D721Med (cell line): ENCODE measurements at regions not wholly inside any gene's neighbourhood (a gene's known extent, or its start where the extent isn't known, plus 50 kb on each side); places are given as distances from the start of the nearest gene placed in this dataset.
A peak's percentile ranks its signal among the peaks of the same experiment; 100 is the strongest.

Source experiments
- DNase-seq: peaks from one replicate; pipeline ENCODE4 v3.0.0; 2011; ENCODE audit warnings: low spot score; ENCODE audit not compliant: insufficient read length
- FAIRE-seq: peaks from 2 replicates; lab custom pipeline; 2011; peaks lifted over from hg19 to GRCh38; lab: Jason Lieb, UNC
- CTCF ChIP-seq: IDR thresholded peaks from 2 replicates; pipeline ENCODE4 v1.5.1; 2012; ENCODE audit warnings: mild to moderate bottlenecking, control low read depth; ENCODE audit not compliant: insufficient read depth; ENCODE audit errors: missing control alignments

- TF ChIP-seq CTCF: no peak
- FAIRE-seq: no peak
- DNase-seq: no peak
Observed at GRCh38 chr7:49137978-49138377, 213.6 kb downstream of the CDC14C start.

DNA sequence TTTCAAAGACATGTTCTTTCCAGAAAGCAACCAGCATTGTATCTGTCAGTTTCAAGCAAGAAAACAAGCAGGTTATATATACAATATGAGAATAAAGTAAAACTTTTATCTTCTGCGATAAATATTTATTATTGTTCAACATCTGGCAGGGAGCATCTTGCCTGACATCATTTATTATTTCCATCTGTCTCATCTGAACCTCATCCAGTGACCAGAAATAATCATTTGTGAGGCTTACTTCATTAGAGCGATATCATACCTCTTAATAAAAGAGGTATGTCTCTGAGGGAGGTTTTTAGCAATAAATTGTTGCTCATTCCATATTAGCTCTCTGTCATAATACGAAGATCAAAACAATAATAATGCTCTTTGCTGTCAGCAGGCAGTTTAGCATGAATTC is 226.1 kb downstream of the CDC14C start:
- no peak for TF ChIP-seq CTCF
- DNase-seq: no peak
- no peak for FAIRE-seq

- FAIRE-seq (no peak), DNase-seq (no peak)
- TF ChIP-seq CTCF: no peak
Observed at GRCh38 chr7:49151146-49151545, 226.8 kb downstream of the CDC14C start.

DNA sequence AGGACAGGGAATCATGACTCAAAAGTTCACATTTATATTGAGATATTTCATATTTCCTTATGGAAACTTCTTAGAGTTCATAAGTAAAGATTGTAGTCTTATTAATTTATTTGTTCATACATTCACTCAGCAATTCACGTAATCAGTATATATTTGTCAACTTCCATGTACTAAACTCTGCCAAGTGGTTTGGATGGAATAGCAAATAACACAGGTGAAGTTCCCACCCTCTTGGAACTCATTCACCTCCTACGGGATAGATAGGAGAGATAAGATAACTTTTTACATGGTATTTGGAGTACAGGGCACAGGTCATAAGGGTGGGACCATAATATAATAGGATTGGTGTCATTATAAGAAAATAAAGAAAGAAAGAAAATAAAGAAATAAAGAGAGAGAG is 234.0 kb downstream of the CDC14C start:
- DNase-seq (no peak), FAIRE-seq (no peak)
- no peak for TF ChIP-seq CTCF

GRCh38 chr7:49159536-49159935 is 235.2 kb downstream of the CDC14C start:
- DNase-seq (no peak), FAIRE-seq (no peak)
- TF ChIP-seq CTCF: no peak

GRCh38 chr7:49166441-49166840 is 242.1 kb downstream of the CDC14C start:
- DNase-seq (no peak), FAIRE-seq (no peak)
- peak; percentile 15 for TF ChIP-seq CTCF

DNA sequence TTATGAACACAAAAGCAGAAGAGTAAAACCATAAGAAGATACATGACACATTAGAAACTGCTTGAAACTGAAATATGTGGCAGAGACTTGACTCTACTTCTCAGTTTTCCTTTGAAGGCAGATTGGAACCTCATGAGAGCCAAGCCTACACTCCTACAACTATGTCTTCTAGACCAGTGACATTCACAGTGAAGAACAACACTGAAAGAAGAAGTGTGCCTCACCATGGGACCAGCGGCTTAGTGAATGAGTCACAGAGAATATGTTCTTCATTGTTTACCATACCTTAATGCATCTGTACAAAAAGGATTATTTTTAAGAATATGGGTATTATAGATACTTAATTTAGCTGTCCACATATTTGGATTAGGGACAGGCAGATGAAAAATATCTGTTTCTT is 248.3 kb downstream of the CDC14C start:
- DNase-seq (no peak), FAIRE-seq (no peak)
- TF ChIP-seq CTCF: no peak
